BE2C (cell line): ENCODE measurements at regions not wholly inside any gene's neighbourhood (a gene's known extent, or its start where the extent isn't known, plus 50 kb on each side); places are given as distances from the start of the nearest gene placed in this dataset.

Experiments used
- DNase-seq: peaks from one replicate; pipeline ENCODE4 v3.0.0-alpha.2; 2020
- H3K27me3 ChIP-seq: fragments of 250-450 bp; sonication (Bioruptor Pico); 2 replicates; pipeline ENCODE4 v1.5.1; 2020; ENCODE audit warnings: mild to moderate bottlenecking
- H3K36me3 ChIP-seq: fragments of 250-450 bp; sonication (Bioruptor Pico); 2 replicates; pipeline ENCODE4 v1.5.1; 2020; ENCODE audit warnings: mild to moderate bottlenecking
- H3K4me1 ChIP-seq: fragments of 250-450 bp; sonication (Bioruptor Pico); 2 replicates; pipeline ENCODE4 v1.5.1; 2020
- H3K4me3 ChIP-seq: 2 replicates; pipeline ENCODE4 v1.5.1; 2011; ENCODE audit warnings: low read depth, low read length
- H3K9me3 ChIP-seq: fragments of 250-450 bp; sonication (Bioruptor Pico); 2 replicates; pipeline ENCODE4 v1.5.1; 2020
- CTCF ChIP-seq: IDR thresholded peaks from 2 replicates; pipeline ENCODE4 v1.5.1; 2012; ENCODE audit warnings: mild to moderate bottlenecking, low read depth, low read length

- Histone ChIP-seq H3K36me3 (no peaks in the 10 kb centered on the region), H3K4me1 (no peaks in the 10 kb centered on the region), H3K9me3 (no peaks in the 10 kb centered on the region), H3K27me3 (no peaks in the 10 kb centered on the region), H3K4me3 (no peak overlapping the region)
- no peak for TF ChIP-seq CTCF
- no peak for DNase-seq
These were observed 54.1 kb upstream of the GREB1L start for GRCh38 chr18:21187886-21188285.

- DNase-seq = peak; percentile 47
- no peaks in the 10 kb centered on the region for H3K36me3 ChIP-seq
- H3K9me3 ChIP-seq = no peaks in the 10 kb centered on the region
- H3K4me1 ChIP-seq = no peaks in the 10 kb centered on the region
- no peaks in the 10 kb centered on the region for H3K27me3 ChIP-seq
- H3K4me3 ChIP-seq = no peak overlapping the region
- TF ChIP-seq CTCF = peak; percentile 72
These were observed 50.3 kb upstream of the GREB1L start for GRCh38 chr18:21191596-21192307.
